ENCODE measurements at regions not wholly inside any gene's neighbourhood (a gene's known extent, or its start where the extent isn't known, plus 50 kb on each side); places are given as distances from the start of the nearest gene placed in this dataset.

GRCh38 chr16:64445649-64446048, 676.2 kb downstream of the CDH11 start:
- no peaks in the 10 kb centered on the region for H3F3A ChIP-seq (ENCODE audit: control insufficient read depth, insufficient read depth)
- no peak for TF ChIP-seq CTCF (IDR thresholded peaks at IDR 0.05; ENCODE audit: low read depth, low read length, poor library complexity, severe bottlenecking)
- TF ChIP-seq EZH2phosphoT487 (IDR thresholded peaks at IDR 0.05; ENCODE audit: borderline replicate concordance, low read length), result no peak
- H3K79me2 ChIP-seq (ENCODE audit: control insufficient read depth, low read length), result no peaks in the 10 kb centered on the region
- H3K27me3 ChIP-seq (ENCODE audit: control insufficient read depth, low read length), result no peaks in the 10 kb centered on the region
- H3K9me2 ChIP-seq (replicated peaks; ENCODE audit: control insufficient read depth, low read length), result no peaks in the 10 kb centered on the region
- no peak overlapping the region for H3K4me3 ChIP-seq (ENCODE audit: low read length)
- H4K20me1 ChIP-seq (ENCODE audit: control insufficient read depth, insufficient read depth, low read depth, low read length), result no peaks in the 10 kb centered on the region
- H3K4me1 ChIP-seq (ENCODE audit: control insufficient read depth, low read length), result no peaks in the 10 kb centered on the region
- no peak overlapping the region for H3K27ac ChIP-seq (ENCODE audit: low read depth, low read length)
- peaks cover 3% of the 10 kb centered on the region; the same call in 1 of the 2 replicates for H3K9me3 ChIP-seq (ENCODE audit: control insufficient read depth, insufficient read depth, low read length)
- H3K4me2 ChIP-seq (ENCODE audit: low read length), result no peak overlapping the region
- H3K36me3 ChIP-seq (ENCODE audit: control insufficient read depth, low read length), result no peaks in the 10 kb centered on the region

GRCh38 chr16:64445245-64445644, 676.6 kb downstream of the CDH11 start:
- Histone ChIP-seq H4K20me1 (ENCODE audit: control insufficient read depth, insufficient read depth, low read depth, low read length) (no peaks in the 10 kb centered on the region), H3F3A (ENCODE audit: control insufficient read depth, insufficient read depth) (no peaks in the 10 kb centered on the region), H3K9me2 (replicated peaks; ENCODE audit: control insufficient read depth, low read length) (no peaks in the 10 kb centered on the region), H3K4me3 (ENCODE audit: low read length) (no peak overlapping the region), H3K4me2 (ENCODE audit: low read length) (no peak overlapping the region), H3K27me3 (ENCODE audit: control insufficient read depth, low read length) (no peaks in the 10 kb centered on the region), H3K9me3 (ENCODE audit: control insufficient read depth, insufficient read depth, low read length) (peaks cover 3% of the 10 kb centered on the region; the same call in 1 of the 2 replicates), H3K36me3 (ENCODE audit: control insufficient read depth, low read length) (no peaks in the 10 kb centered on the region), H3K4me1 (ENCODE audit: control insufficient read depth, low read length) (no peaks in the 10 kb centered on the region), H3K79me2 (ENCODE audit: control insufficient read depth, low read length) (no peaks in the 10 kb centered on the region), H3K27ac (ENCODE audit: low read depth, low read length) (no peak overlapping the region)
- no peak for TF ChIP-seq CTCF (IDR thresholded peaks at IDR 0.05; ENCODE audit: low read depth, low read length, poor library complexity, severe bottlenecking)
- no peak for TF ChIP-seq EZH2phosphoT487 (IDR thresholded peaks at IDR 0.05; ENCODE audit: borderline replicate concordance, low read length)

- no peak overlapping the region for H3K4me2 ChIP-seq (ENCODE audit: low read length)
Measured at GRCh38 chr16:64440421-64440831, 681.4 kb downstream of the CDH11 start.

More at GRCh38 chr16:64440421-64440831, 681.4 kb downstream of the CDH11 start:
- H3K79me2 ChIP-seq (ENCODE audit: control insufficient read depth, low read length), result no peaks in the 10 kb centered on the region
- no peaks in the 10 kb centered on the region for H3K4me1 ChIP-seq (ENCODE audit: control insufficient read depth, low read length)
- H3K27me3 ChIP-seq (ENCODE audit: control insufficient read depth, low read length), result no peaks in the 10 kb centered on the region
- H3K9me3 ChIP-seq (ENCODE audit: control insufficient read depth, insufficient read depth, low read length), result no peaks in the 10 kb centered on the region; the same call in 1 of the 2 replicates
- H3K27ac ChIP-seq (ENCODE audit: low read depth, low read length), result no peak overlapping the region
- H3K4me3 ChIP-seq (ENCODE audit: low read length), result no peak overlapping the region
- TF ChIP-seq CTCF (IDR thresholded peaks at IDR 0.05; ENCODE audit: low read depth, low read length, poor library complexity, severe bottlenecking) (no peak), EZH2phosphoT487 (IDR thresholded peaks at IDR 0.05; ENCODE audit: borderline replicate concordance, low read length) (no peak)
- H3K9me2 ChIP-seq (replicated peaks; ENCODE audit: control insufficient read depth, low read length), result no peaks in the 10 kb centered on the region
- H4K20me1 ChIP-seq (ENCODE audit: control insufficient read depth, insufficient read depth, low read depth, low read length), result no peaks in the 10 kb centered on the region
- no peaks in the 10 kb centered on the region for H3F3A ChIP-seq (ENCODE audit: control insufficient read depth, insufficient read depth)
- no peaks in the 10 kb centered on the region for H3K36me3 ChIP-seq (ENCODE audit: control insufficient read depth, low read length)

Measured in DOHH2 (cell line).